Fibroblast of skin of right quadriceps (primary cell): ENCODE measurements at regions not wholly inside any gene's neighbourhood (a gene's known extent, or its start where the extent isn't known, plus 50 kb on each side); places are given as distances from the start of the nearest gene placed in this dataset.

Experiments
- DNase-seq: peaks from one replicate; pipeline ENCODE4 v3.0.0-alpha.2; 2013

GRCh38 chr10:128958834-128959690 is 508.0 kb upstream of the MGMT start:
- no peak for DNase-seq

- DNase-seq = no peak
These were observed 507.3 kb upstream of the MGMT start for GRCh38 chr10:128959746-128960145.

GRCh38 chr10:128960517-128960916 is 506.5 kb upstream of the MGMT start:
- no peak for DNase-seq

GRCh38 chr10:128962182-128962581 is 504.9 kb upstream of the MGMT start:
- DNase-seq = no peak

- no peak for DNase-seq
These were observed 503.6 kb upstream of the MGMT start for GRCh38 chr10:128963211-128964099.

GRCh38 chr10:128964100-128964403 is 503.0 kb upstream of the MGMT start:
- no peak for DNase-seq

GRCh38 chr10:128967980-128968756 is 498.9 kb upstream of the MGMT start:
- no peak for DNase-seq

GRCh38 chr10:128969551-128969950 is 497.5 kb upstream of the MGMT start:
- DNase-seq = no peak

GRCh38 chr10:128971374-128972035 is 495.5 kb upstream of the MGMT start:
- no peak for DNase-seq

- DNase-seq = no peak
These were observed 495.0 kb upstream of the MGMT start for GRCh38 chr10:128972036-128972405.

GRCh38 chr10:128973221-128973620 is 493.8 kb upstream of the MGMT start:
- no peak for DNase-seq

GRCh38 chr10:128976856-128977255 is 490.2 kb upstream of the MGMT start:
- DNase-seq = no peak

GRCh38 chr10:128978211-128978610 is 488.8 kb upstream of the MGMT start:
- no peak for DNase-seq

GRCh38 chr10:128979405-128979804 is 487.6 kb upstream of the MGMT start:
- DNase-seq = no peak

GRCh38 chr10:128981251-128981650 is 485.8 kb upstream of the MGMT start:
- DNase-seq = no peak

GRCh38 chr10:128981881-128982615 is 485.0 kb upstream of the MGMT start:
- DNase-seq = no peak

GRCh38 chr10:128982616-128982915 is 484.5 kb upstream of the MGMT start:
- no peak for DNase-seq

- DNase-seq = no peak
These were observed 482.0 kb upstream of the MGMT start for GRCh38 chr10:128985036-128985435.

GRCh38 chr10:128990986-128991385 is 476.1 kb upstream of the MGMT start:
- DNase-seq = no peak

- no peak for DNase-seq
These were observed 474.3 kb upstream of the MGMT start for GRCh38 chr10:128992770-128993169.

- DNase-seq = no peak
These were observed 473.6 kb upstream of the MGMT start for GRCh38 chr10:128993443-128993842.

- DNase-seq = no peak
These were observed 473.0 kb upstream of the MGMT start for GRCh38 chr10:128993911-128994538.
